ENCODE measurements at regions not wholly inside any gene's neighbourhood (a gene's known extent, or its start where the extent isn't known, plus 50 kb on each side); places are given as distances from the start of the nearest gene placed in this dataset.

DNA sequence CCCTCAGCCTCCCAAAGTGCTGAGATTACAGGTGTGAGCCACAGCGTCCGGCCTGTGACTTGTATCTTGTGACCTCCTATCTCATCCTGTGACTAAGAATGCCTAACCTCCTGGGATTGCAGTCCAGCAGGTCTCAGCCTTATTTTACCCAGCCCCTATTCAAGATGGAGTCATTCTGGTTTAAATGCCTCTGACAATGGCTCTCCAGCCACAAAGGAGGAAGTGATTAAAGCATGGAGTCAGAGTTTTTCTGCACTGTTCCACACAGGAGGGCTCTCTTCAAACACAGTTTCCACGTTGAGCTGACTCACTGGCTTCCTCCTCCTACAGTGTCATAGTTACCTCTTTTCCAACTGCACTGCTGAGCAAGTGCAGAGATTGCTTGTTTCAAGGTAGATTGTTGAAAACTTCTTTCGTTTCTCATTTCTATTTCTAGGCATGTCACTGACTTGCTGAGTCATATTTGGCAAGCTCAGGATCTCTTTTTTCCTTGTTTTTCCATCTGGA is 383.8 kb downstream of the PCNX1 start:
- H3K4me2 ChIP-seq (ENCODE audit: low read length), result no peak overlapping the region
- H2AFZ ChIP-seq (ENCODE audit: low read length), result no peak overlapping the region; the same call in 1 of the 2 replicates
- POLR2A ChIA-PET, result interaction anchor here (0.6 to 0.7 kb wide), 2 partner anchors 21 to 218 kb away, joined by 3 to 6 read pairs; no protein-coding TSS in a partner anchor

DNA sequence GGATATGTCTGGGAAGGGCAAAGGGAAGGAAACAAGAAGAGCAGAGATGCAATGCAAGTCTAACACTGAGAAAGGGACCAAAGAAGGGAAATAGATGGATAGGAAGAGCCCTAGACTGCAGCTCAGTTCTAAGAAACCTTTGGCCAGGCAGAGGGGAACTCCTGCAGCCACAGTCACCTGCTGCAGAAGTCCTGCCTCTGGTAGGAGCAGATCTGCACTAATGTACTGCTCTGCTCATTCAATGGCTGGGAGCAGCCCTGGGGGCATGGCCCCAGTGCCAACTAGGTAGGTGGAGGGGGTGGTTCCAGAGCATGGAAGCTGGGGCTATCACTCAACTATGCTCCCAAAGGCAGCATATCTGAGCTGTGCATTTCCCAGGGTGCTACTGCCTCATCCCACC is 388.9 kb downstream of the PCNX1 start:
- no peaks in the 10 kb centered on the region for H3K9me2 ChIP-seq (ENCODE audit: insufficient read depth, low read length)
- H3K4me2 ChIP-seq (ENCODE audit: low read length), result no peak overlapping the region
- DNase-seq (ENCODE audit: low spot score), result no peak
- CTCF ChIA-PET (ENCODE audit: unreplicated experiment), result no interaction called here
- H3K4me3 ChIP-seq (ENCODE audit: low read depth, low read length, poor library complexity, severe bottlenecking), result no peak overlapping the region
- H3K4me1 ChIP-seq (ENCODE audit: insufficient read depth, low read length, poor library complexity, severe bottlenecking), result no peaks in the 10 kb centered on the region
- BruUV-seq (replicated peaks), result no TSS peak
- no peaks in the 10 kb centered on the region for H3K36me3 ChIP-seq (ENCODE audit: insufficient read depth, low read length)
- intact Hi-C loops (cut with micrococcal nuclease; ENCODE audit: unreplicated experiment), result no loop called here
- H3K79me2 ChIP-seq (ENCODE audit: insufficient read depth, low read depth, low read length), result no peaks in the 10 kb centered on the region
- no peaks in the 10 kb centered on the region for H4K20me1 ChIP-seq (ENCODE audit: insufficient read depth, low read length)
- no peak overlapping the region for H2AFZ ChIP-seq (ENCODE audit: low read length)
- POLR2A ChIA-PET, result interaction anchor here (0.6 to 0.7 kb wide), 2 partner anchors 9 to 71 kb away, joined by 3 read pairs; no protein-coding TSS in a partner anchor
- H3K27ac ChIP-seq (ENCODE audit: low read depth, low read length, poor library complexity, severe bottlenecking), result no peak overlapping the region
- H3K9me3 ChIP-seq (ENCODE audit: low read length), result peaks cover 7% of the 10 kb centered on the region; the same call in 1 of the 2 replicates
- TF ChIP-seq, protein P1, sequence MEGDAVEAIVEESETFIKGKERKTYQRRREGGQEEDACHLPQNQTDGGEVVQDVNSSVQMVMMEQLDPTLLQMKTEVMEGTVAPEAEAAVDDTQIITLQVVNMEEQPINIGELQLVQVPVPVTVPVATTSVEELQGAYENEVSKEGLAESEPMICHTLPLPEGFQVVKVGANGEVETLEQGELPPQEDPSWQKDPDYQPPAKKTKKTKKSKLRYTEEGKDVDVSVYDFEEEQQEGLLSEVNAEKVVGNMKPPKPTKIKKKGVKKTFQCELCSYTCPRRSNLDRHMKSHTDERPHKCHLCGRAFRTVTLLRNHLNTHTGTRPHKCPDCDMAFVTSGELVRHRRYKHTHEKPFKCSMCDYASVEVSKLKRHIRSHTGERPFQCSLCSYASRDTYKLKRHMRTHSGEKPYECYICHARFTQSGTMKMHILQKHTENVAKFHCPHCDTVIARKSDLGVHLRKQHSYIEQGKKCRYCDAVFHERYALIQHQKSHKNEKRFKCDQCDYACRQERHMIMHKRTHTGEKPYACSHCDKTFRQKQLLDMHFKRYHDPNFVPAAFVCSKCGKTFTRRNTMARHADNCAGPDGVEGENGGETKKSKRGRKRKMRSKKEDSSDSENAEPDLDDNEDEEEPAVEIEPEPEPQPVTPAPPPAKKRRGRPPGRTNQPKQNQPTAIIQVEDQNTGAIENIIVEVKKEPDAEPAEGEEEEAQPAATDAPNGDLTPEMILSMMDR (conservative IDR thresholded peaks at IDR 0.05; ENCODE audit: low read length), result no peak
- TF ChIP-seq EZH2phosphoT487 (IDR thresholded peaks at IDR 0.05; ENCODE audit: borderline replicate concordance, low read depth, low read length), result no peak

More for the DNA sequence above, 383.8 kb downstream of the PCNX1 start:
- H4K20me1 ChIP-seq (ENCODE audit: insufficient read depth, low read length), result no peaks in the 10 kb centered on the region
- no peak overlapping the region for H3K27ac ChIP-seq (ENCODE audit: low read depth, low read length, poor library complexity, severe bottlenecking)
- CTCF ChIA-PET (ENCODE audit: unreplicated experiment), result no interaction called here
- peaks cover 7% of the 10 kb centered on the region; the same call in 1 of the 2 replicates for H3K9me3 ChIP-seq (ENCODE audit: low read length)
- BruUV-seq (replicated peaks), result no TSS peak
- peaks cover 14% of the 10 kb centered on the region for H3K4me1 ChIP-seq (ENCODE audit: insufficient read depth, low read length, poor library complexity, severe bottlenecking)
- H3K36me3 ChIP-seq (ENCODE audit: insufficient read depth, low read length), result no peaks in the 10 kb centered on the region
- peak; percentile 11 for DNase-seq (ENCODE audit: low spot score)
- TF ChIP-seq, protein P1 (conservative IDR thresholded peaks at IDR 0.05; ENCODE audit: low read length), result no peak
- TF ChIP-seq EZH2phosphoT487 (IDR thresholded peaks at IDR 0.05; ENCODE audit: borderline replicate concordance, low read depth, low read length), result no peak
- intact Hi-C loops (cut with micrococcal nuclease; ENCODE audit: unreplicated experiment), result no loop called here
- H3K79me2 ChIP-seq (ENCODE audit: insufficient read depth, low read depth, low read length), result no peaks in the 10 kb centered on the region
- no peak overlapping the region for H3K4me3 ChIP-seq (ENCODE audit: low read depth, low read length, poor library complexity, severe bottlenecking)
- H3K9me2 ChIP-seq (ENCODE audit: insufficient read depth, low read length), result no peaks in the 10 kb centered on the region

DNA sequence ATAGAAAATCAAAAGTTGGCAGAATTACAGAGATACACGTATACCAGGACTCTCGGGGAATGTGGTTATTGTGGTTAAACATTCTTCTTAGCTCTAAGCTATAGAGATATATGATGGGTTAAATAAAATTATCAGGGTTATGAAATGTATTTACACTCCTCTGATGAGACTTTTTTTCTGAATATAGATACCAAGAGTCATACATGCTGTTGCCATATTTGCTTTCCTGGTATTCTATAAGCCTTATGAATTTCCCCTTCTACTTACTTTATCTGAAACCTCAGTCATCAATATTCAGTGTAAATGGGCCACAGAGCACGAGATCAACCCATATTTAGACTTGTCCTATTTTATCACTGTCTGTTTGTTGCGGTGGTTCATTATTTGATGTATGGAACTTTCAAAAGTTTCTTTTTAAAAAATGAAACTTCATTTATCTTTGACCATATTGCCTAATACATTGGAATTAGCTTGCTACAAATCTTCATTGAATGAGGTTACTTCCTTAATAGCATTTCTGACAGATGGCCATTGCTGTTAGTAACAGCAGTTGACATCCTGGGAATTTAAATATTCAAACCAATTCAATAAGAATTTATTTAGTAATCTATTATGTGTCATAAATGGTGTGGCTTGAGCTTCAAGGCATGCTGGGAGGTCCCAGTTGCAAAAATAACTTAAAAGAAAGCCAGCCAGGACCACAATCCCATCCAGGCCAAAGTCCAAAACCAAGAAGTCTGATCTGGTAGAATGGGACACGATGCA is 393.5 kb downstream of the PCNX1 start:
- no peak for DNase-seq (ENCODE audit: low spot score)
- H3K79me2 ChIP-seq (ENCODE audit: insufficient read depth, low read depth, low read length), result no peaks in the 10 kb centered on the region
- H4K20me1 ChIP-seq (ENCODE audit: insufficient read depth, low read length), result no peaks in the 10 kb centered on the region
- ChIA-PET POLR2A (interaction anchor here (0.6 to 0.8 kb wide), 2 partner anchors 11 to 400 kb away, joined by 3 to 4 read pairs; no protein-coding TSS in a partner anchor), CTCF (ENCODE audit: unreplicated experiment) (no interaction called here)
- H3K9me3 ChIP-seq (ENCODE audit: low read length), result no peaks in the 10 kb centered on the region
- no peak overlapping the region for H3K4me3 ChIP-seq (ENCODE audit: low read depth, low read length, poor library complexity, severe bottlenecking)
- H3K4me2 ChIP-seq (ENCODE audit: low read length), result no peak overlapping the region
- TF ChIP-seq, protein P1 (conservative IDR thresholded peaks at IDR 0.05; ENCODE audit: low read length), result no peak
- no peak for TF ChIP-seq EZH2phosphoT487 (IDR thresholded peaks at IDR 0.05; ENCODE audit: borderline replicate concordance, low read depth, low read length)
- no peaks in the 10 kb centered on the region for H3K36me3 ChIP-seq (ENCODE audit: insufficient read depth, low read length)
- no peaks in the 10 kb centered on the region for H3K4me1 ChIP-seq (ENCODE audit: insufficient read depth, low read length, poor library complexity, severe bottlenecking)
- BruUV-seq (replicated peaks), result no TSS peak
- H3K9me2 ChIP-seq (ENCODE audit: insufficient read depth, low read length), result no peaks in the 10 kb centered on the region
- intact Hi-C loops (cut with micrococcal nuclease; ENCODE audit: unreplicated experiment), result no loop called here
- H3K27ac ChIP-seq (ENCODE audit: low read depth, low read length, poor library complexity, severe bottlenecking), result no peak overlapping the region
- no peak overlapping the region for H2AFZ ChIP-seq (ENCODE audit: low read length)
